ENCODE measurements at regions not wholly inside any gene's neighbourhood (a gene's known extent, or its start where the extent isn't known, plus 50 kb on each side); places are given as distances from the start of the nearest gene placed in this dataset.
"Not testable (repeated sequence)": the region's sequence is repeated elsewhere in the genome, so short reads cannot be mapped to it uniquely, and the experiment has no call there.

GRCh38 chr20:30164389-30164788 lies 1093.1 kb upstream of the DEFB115 start:
- not testable (repeated sequence) for DNase-seq (ENCODE audit: low read depth in 2 of 2)

GRCh38 chr20:30167540-30167939 lies 1089.9 kb upstream of the DEFB115 start:
- DNase-seq (ENCODE audit: low read depth in 2 of 2) = no peak

- DNase-seq (ENCODE audit: low read depth in 2 of 2) = peak in 1 of 2 donors; percentile 8
Measured at GRCh38 chr20:30168025-30168799, 1089.3 kb upstream of the DEFB115 start.

GRCh38 chr20:30168800-30169138 lies 1088.7 kb upstream of the DEFB115 start:
- DNase-seq (ENCODE audit: low read depth in 2 of 2) = no peak

DNA sequence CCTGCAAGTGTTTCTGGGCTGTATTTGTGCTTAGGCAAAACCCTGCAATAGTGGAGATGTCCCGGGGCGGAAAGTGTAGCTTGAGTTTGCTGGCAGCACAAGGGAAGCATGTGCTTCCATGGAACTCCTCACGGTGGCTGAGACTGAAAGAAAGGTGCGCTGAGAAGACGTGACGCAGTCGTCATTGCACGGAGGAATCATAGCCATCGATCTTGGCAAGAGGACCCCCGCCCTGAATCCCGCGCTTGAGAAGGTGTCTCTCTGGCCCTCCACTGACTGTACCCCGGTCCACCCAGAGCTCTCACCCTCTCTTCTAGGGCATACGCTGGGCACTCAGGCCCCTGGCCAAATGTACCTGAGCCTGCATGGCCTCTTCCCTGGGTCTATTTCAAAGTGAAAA lies 1081.8 kb upstream of the DEFB115 start:
- no peak for DNase-seq (ENCODE audit: low read depth in 2 of 2)

DNA sequence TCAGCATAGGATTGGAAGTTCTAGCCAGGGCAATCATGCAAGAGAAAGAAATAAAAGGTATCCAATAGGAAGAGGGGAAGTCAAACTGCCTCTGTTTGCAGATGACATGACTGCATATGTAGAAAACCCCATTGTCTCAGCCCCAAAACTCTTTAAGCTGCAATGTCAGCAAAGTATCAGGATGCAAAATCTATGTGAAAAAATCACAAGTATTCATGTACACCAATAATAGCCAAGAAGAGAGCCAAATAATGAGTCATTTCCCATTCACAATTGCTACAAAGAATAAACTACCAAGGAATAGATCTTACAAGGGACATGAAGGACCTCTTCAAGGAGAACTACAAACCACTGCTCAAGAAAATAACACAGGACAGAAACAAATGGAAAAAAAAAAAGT lies 1074.3 kb upstream of the DEFB115 start:
- not testable (repeated sequence) for DNase-seq (ENCODE audit: low read depth in 2 of 2)

GRCh38 chr20:30191785-30192184 lies 1065.7 kb upstream of the DEFB115 start:
- not testable (repeated sequence) for DNase-seq (ENCODE audit: low read depth in 2 of 2)

- not testable (repeated sequence) for DNase-seq (ENCODE audit: low read depth in 2 of 2)
Measured at GRCh38 chr20:30234477-30234876, 1023.0 kb upstream of the DEFB115 start.

- not testable (repeated sequence) for DNase-seq (ENCODE audit: low read depth in 2 of 2)
Measured at GRCh38 chr20:30275073-30275472, 982.4 kb upstream of the DEFB115 start.

DNA sequence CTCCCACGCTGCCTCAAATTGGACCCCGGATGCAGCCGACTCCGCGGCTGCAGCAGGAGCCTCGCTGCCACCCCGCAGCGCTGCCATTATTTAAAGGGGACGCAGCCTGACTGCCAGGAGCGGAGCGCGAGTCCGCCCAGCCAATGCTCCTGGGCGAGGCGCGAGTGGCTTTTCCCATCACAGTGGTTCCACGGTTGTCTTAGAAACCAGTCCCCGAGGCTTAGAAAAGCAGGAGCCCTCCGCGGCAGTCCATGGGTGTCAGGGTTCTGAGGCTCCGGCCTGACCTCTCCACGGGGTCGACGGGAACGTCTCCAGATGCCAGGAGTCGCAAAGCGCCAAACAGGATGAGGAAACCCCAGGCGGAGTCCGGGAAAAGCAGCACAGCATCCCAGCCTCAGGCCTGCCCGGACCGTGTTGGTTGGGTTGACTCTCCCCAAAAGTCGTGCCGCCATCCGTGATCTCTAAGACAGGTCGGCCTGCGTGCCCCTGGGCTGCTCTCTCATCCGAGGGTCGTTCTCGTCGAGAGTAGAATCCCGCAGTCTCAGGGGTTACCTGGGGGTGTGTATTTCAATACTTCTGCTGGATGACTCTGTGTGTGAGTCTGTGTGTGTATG lies 975.8 kb upstream of the DEFB115 start:
- DNase-seq (ENCODE audit: low read depth in 2 of 2) = no peak

DNA sequence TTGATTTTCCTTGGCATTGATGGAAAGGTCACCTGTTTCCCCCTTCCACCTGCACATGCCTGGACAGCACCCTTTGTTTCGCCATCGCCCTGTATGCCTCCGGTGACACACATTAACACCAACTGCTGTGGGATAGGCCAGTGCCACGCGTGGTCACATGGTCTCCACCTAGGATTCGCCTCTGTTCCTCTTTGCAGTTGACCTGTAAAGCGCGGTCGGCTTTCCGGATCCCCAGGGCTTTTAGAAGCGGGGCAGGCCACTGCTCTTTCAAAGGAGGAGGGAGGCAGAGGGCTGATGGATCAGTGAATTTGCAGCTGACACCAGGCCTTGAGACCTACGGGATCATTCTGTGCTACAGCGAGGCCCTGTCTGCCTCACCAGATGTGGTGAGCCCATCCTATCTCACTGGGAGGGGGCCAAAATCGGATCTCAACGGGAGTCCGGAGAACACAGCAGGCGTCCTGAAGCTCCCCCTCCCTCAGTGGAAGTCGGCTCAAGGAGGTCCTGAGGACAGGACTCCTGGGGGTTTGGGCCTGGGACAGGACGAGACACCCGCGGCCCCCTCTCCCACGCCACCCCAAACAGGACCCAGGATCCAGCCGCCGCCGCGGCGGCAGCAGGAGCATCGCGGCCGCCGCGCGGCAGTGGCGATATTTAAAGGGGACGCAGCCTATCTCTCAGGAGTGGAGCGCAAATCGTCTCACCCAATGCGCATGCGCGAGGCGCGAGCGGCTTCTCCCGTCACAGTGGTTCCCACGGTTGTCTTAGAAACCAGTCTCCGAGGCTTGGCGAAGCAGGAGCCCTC lies 973.8 kb upstream of the DEFB115 start:
- DNase-seq (ENCODE audit: low read depth in 2 of 2) = peak; percentile 49 to 74

- DNase-seq (ENCODE audit: low read depth in 2 of 2) = no peak
Measured at GRCh38 chr20:30284281-30284905, 973.1 kb upstream of the DEFB115 start.

DNA sequence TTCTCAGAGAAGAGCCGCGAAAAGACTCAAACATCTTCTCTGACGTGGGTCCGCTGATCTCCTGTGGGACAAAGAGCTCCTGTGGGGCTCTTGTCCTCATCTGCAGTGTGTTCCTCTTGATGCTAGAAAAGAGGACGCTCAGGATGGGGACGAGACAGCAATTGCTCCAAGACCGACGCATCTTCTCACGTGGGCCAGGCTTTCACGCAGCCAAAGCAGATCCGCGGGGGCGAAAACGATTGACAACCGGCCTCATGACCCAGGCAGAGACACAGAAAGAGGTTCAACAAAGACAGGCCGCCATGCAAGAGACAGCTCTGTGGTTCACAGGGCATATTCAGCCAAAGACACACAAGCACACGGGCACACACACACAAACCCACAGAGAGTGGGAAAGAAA lies 971.8 kb upstream of the DEFB115 start:
- no peak for DNase-seq (ENCODE audit: low read depth in 2 of 2)

GRCh38 chr20:30286157-30286556 lies 971.3 kb upstream of the DEFB115 start:
- no peak for DNase-seq (ENCODE audit: low read depth in 2 of 2)

DNA sequence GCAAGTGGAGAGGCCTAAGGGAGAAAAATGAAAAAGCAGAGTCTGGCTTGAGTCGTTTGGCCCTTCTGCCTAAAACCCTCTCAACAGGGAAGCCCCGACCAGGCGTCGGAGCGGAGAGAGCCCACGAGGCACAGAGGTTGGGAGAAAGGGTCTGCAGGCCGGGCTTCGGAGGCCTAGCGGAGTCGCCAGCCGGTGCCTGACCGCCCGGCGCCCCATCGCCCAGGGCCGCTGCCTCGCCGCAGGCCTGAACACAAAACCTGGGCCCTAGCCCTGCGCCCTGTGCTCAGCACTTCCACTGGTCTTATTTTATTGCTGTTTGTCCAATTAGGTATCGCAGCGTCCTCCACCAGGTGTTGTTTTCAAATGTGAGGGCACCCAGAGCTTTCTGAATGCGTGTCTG lies 970.0 kb upstream of the DEFB115 start:
- DNase-seq (ENCODE audit: low read depth in 2 of 2) = not testable (repeated sequence)

GRCh38 chr20:30288346-30288745 lies 969.1 kb upstream of the DEFB115 start:
- no peak for DNase-seq (ENCODE audit: low read depth in 2 of 2)

GRCh38 chr20:30289049-30289448 lies 968.4 kb upstream of the DEFB115 start:
- DNase-seq (ENCODE audit: low read depth in 2 of 2) = not testable (repeated sequence)

DNA sequence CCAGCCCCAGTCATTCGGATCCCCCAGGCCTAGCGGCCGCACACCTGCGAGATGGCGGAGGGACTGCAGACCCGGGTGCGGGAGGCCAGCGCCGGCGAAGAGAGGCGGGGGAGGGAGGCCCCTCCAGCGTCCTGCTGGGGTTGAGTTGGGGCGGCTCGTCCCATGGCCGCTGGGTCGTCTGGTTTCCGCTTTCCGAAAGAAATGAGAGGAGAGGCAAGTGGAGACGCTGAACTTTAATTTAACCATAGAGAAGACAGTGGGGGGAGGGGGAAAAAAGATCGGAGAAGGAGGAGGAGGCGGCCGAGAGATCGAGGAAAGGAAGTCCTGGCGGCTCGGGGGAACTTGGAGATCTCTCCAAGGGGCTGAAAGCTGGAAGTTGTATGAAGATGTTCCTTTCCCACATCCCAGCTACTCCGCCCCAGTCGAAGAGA lies 967.7 kb upstream of the DEFB115 start:
- not testable (repeated sequence) for DNase-seq (ENCODE audit: low read depth in 2 of 2)

DNA sequence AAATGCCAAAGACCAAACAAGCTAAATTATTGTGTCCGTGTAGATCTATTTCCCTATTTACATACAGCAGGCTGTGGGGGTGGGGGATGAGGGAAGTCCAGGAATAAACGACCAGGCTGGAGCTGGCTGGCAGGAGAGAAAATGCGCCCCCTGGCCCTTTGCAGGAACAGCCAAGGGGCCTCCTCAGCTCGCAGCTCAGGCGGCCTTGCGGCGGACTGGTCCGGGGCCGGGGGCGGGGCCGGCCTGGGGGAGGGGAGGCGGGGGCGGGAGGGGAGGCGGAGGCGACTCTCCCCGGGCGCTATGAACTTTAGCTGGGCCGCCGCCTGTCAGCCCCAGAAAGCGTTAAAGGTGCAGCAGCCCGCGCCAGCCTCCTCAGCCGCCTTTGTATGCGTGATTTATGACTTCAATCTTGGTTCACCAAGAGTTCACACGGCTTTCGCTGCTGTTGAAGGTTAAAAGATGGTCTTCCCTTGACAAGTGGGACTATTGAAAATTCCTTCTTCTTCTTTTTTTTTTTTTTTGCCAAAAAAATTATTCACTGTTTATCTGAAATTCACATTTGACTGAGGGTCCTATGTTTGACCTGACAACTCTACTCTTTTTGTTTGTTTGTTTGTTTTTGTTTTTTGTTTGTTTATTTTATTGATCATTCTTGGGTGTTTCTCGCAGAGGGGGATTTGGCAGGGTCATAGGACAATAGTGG lies 967.0 kb upstream of the DEFB115 start:
- DNase-seq (ENCODE audit: low read depth in 2 of 2) = not testable (repeated sequence)

DNA sequence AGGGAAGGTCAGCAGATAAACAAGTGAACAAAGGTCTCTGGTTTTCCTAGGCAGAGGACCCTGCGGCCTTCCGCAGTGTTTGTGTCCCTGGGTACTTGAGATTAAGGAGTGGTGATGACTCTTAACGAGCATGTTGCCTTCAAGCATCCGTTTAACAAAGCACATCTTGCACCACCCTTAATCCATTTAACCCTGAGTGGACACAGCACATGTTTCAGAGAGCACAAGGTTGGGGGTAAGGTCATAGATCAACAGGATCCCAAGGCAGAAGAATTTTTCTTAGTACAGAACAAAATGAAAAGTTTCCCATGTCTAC lies 966.4 kb upstream of the DEFB115 start:
- not testable (repeated sequence) for DNase-seq (ENCODE audit: low read depth in 2 of 2)

DNA sequence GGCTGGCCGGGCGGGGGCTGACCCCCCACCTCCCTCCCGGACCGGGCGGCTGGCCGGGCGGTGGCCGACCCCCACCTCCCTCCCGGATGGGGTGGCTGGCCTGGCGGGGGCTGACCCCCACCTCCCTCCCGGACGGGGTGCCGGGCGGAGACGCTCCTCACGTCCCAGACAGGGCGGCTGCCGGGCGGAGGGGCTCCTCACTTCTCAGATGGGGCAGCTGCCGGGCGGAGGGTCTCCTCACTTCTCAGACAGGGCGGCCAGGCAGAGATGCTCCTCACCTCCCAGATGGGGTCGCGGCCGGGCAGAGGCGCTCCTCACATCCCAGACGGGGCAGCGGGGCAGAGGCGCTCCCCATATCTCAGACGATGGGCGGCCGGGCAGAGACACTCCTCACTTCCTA lies 965.8 kb upstream of the DEFB115 start:
- DNase-seq (ENCODE audit: low read depth in 2 of 2) = not testable (repeated sequence)

DNA sequence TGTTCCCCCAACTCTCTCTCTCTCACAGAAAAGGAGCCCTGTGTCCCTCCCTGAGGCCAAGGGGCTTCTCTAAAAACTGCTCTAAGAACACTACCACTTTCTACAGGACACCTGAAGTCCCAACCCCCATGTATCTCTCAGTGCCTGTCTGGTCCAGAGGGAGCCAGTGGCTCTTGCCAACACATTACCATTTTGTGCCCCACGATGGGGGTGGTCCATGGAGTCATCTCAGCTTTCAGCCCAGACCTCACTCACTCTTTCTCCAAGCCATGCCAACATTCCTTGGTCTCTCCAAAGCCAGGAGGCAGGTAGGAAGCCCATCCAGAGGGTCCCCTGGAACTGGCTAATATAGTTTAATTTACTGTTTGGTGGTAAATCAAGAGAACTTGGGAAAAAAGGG lies 962.1 kb upstream of the DEFB115 start:
- DNase-seq (ENCODE audit: low read depth in 2 of 2) = not testable (repeated sequence)

Data from stimulated activated CD8-positive, alpha-beta memory T cell treated with anti-CD3 and anti-CD28 coated beads, Interleukin-15, amount 100 ng/mL, for 48 hours (primary cell).